ENCODE measurements at regions not wholly inside any gene's neighbourhood (a gene's known extent, or its start where the extent isn't known, plus 50 kb on each side); places are given as distances from the start of the nearest gene placed in this dataset.

DNA sequence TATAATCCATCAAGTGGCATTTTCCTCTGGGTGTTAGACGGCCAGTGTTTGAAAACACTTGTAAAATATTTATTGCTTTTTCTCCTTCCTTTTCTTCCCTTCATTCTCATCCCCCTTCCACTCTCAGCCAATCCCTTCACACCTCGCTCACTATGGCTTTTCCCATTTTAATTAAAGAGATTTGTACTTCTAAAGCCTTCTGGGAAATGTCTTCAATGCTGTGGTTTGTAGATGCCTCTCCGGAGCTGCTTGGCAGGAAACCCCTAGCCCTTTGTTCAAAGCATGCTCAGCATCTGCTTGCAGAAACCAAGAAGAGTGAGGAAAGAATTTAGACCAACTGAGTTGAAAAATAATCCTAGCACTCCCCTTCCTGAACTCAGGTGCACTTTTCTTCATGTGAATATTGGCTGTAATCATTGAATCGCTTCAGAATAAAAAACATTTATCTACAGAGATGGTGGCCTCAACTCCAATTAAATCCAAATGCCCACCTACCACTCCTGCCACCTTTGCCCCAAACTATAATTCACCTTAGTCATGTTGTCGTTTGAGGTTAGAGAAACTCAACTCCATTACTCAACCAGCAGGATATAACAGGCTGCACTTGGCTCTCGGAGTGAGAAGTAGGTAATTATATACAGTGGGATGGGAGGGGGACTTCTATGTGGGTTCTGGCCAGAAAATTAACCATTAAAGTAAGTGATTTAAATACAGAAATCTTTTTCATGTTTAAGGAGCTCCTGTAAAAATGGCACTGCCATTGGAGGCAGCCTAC is 659.4 kb upstream of the CAMK1G start:
- H3K36me3 ChIP-seq (replicated peaks) = no peaks in the 10 kb centered on the region
- no peaks in the 10 kb centered on the region for H3K4me1 ChIP-seq
- H3K27me3 ChIP-seq (ENCODE audit: low read depth) = no peaks in the 10 kb centered on the region
- no peak for DNase-seq (ENCODE audit: low spot score in 2 of 2)
- in situ Hi-C loops (cut with MboI; ENCODE audit: low sequenced_read_pairs) = no loop called here
- H3K9me3 ChIP-seq = no peaks in the 10 kb centered on the region
- H3K4me3 ChIP-seq = no peak overlapping the region

DNA sequence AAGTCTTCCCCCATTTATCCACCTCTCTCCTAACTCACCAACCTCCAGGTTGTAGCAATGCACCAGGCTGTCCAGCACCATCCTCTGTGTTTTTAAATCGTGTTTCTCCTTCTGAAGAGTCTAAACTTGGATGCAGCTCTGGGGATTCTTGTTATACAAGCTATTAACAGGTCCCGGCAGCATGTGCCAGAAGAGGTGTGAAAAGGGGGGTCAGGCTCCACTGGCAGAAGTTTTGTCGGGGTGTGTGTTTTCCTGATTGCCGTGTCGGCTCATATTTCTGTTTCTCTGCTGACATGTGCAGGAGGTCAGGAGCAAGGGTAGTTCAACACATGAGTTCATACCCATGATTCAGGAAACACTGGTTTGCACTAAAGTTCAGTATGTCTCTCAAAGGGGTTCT is 658.6 kb upstream of the CAMK1G start:
- Histone ChIP-seq H3K9me3 (no peaks in the 10 kb centered on the region), H3K27me3 (ENCODE audit: low read depth) (no peaks in the 10 kb centered on the region), H3K36me3 (replicated peaks) (no peaks in the 10 kb centered on the region), H3K4me3 (no peak overlapping the region), H3K4me1 (no peaks in the 10 kb centered on the region)
- in situ Hi-C loops (cut with MboI; ENCODE audit: low sequenced_read_pairs) = no loop called here
- DNase-seq (ENCODE audit: low spot score in 2 of 2) = no peak

GRCh38 chr1:208928349-208929010 is 655.0 kb upstream of the CAMK1G start:
- H3K4me1 ChIP-seq = no peaks in the 10 kb centered on the region
- DNase-seq (ENCODE audit: low spot score in 2 of 2) = no peak

DNA sequence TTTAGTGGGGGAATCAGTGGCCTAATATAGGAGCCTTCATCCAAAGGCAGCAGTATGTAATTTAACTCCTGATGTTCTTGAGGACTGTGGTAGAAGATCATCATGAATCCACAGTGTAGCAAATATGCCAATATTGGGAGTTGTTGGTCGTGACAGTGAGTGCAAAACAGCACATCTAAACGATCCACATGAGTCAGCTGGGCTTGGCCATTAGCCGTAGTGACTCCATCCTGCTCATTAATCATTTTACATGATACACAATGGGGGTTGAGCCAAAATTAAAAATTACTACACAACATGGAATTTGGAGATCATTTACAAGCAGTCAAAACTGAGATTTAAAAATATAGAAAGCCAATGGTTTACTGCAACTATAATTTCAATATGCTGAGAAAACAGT is 653.9 kb upstream of the CAMK1G start:
- DNase-seq (ENCODE audit: low spot score in 2 of 2) = no peak
- Histone ChIP-seq H3K9me3 (no peaks in the 10 kb centered on the region), H3K27me3 (ENCODE audit: low read depth) (no peaks in the 10 kb centered on the region), H3K4me1 (no peaks in the 10 kb centered on the region), H3K36me3 (replicated peaks) (no peaks in the 10 kb centered on the region), H3K4me3 (no peak overlapping the region)
- in situ Hi-C loops (cut with MboI; ENCODE audit: low sequenced_read_pairs) = no loop called here

More at GRCh38 chr1:208928349-208929010, 655.0 kb upstream of the CAMK1G start:
- H3K36me3 ChIP-seq (replicated peaks) = no peaks in the 10 kb centered on the region
- H3K4me3 ChIP-seq = no peak overlapping the region
- in situ Hi-C loops (cut with MboI; ENCODE audit: low sequenced_read_pairs) = no loop called here
- no peaks in the 10 kb centered on the region for H3K27me3 ChIP-seq (ENCODE audit: low read depth)
- H3K9me3 ChIP-seq = no peaks in the 10 kb centered on the region

- Histone ChIP-seq H3K4me1 (no peaks in the 10 kb centered on the region), H3K4me3 (no peak overlapping the region), H3K9me3 (no peaks in the 10 kb centered on the region), H3K27me3 (ENCODE audit: low read depth) (no peaks in the 10 kb centered on the region), H3K36me3 (replicated peaks) (no peaks in the 10 kb centered on the region)
- DNase-seq (ENCODE audit: low spot score in 2 of 2) = no peak
- in situ Hi-C loops (cut with MboI; ENCODE audit: low sequenced_read_pairs) = no loop called here
Observed at GRCh38 chr1:208931936-208932335, 651.6 kb upstream of the CAMK1G start.

GRCh38 chr1:208933984-208934525 is 649.5 kb upstream of the CAMK1G start:
- H3K4me1 ChIP-seq = no peaks in the 10 kb centered on the region
- in situ Hi-C loops (cut with MboI; ENCODE audit: low sequenced_read_pairs) = no loop called here
- no peaks in the 10 kb centered on the region for H3K9me3 ChIP-seq
- H3K36me3 ChIP-seq (replicated peaks) = no peaks in the 10 kb centered on the region
- DNase-seq (ENCODE audit: low spot score in 2 of 2) = no peak
- H3K27me3 ChIP-seq (ENCODE audit: low read depth) = no peaks in the 10 kb centered on the region
- no peak overlapping the region for H3K4me3 ChIP-seq

GRCh38 chr1:208934933-208935332 is 648.6 kb upstream of the CAMK1G start:
- Histone ChIP-seq H3K27me3 (ENCODE audit: low read depth) (no peaks in the 10 kb centered on the region), H3K36me3 (replicated peaks) (no peaks in the 10 kb centered on the region), H3K4me3 (no peak overlapping the region), H3K9me3 (no peaks in the 10 kb centered on the region), H3K4me1 (no peaks in the 10 kb centered on the region)
- no peak for DNase-seq (ENCODE audit: low spot score in 2 of 2)
- in situ Hi-C loops (cut with MboI; ENCODE audit: low sequenced_read_pairs) = no loop called here

DNA sequence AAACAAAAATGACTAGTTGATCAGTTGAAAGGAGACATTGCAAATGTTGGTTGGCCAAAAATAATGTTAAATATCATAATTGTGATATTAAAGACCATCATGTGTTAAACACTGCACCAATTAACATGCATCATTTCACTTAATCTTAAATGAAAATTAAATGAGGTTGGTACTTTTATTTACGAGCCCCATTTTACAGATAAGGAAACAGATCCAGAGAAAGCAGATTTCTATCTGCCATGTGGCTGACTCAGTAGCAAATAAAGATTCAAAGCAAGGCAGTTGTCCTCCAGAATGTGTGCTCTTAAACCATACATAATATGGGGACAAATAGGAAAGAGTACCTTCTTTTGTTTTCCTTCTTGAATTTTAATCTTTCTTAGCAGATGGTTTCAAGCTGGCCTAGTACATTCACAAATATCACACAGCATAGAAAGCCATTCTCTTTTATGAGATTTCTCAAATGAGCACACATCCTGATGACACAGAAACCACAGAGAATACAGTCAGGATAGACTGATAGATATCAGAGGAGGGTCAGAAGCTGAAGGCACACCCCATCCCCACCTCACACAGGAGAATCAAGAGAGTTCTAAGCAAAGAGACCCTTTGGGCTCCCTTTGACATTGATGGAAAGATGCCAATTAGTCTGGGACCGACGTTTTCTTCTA is 647.9 kb upstream of the CAMK1G start:
- Histone ChIP-seq H3K4me1 (no peaks in the 10 kb centered on the region), H3K36me3 (replicated peaks) (no peaks in the 10 kb centered on the region), H3K4me3 (no peak overlapping the region), H3K9me3 (no peaks in the 10 kb centered on the region), H3K27me3 (ENCODE audit: low read depth) (no peaks in the 10 kb centered on the region)
- DNase-seq (ENCODE audit: low spot score in 2 of 2) = no peak
- in situ Hi-C loops (cut with MboI; ENCODE audit: low sequenced_read_pairs) = no loop called here

GRCh38 chr1:208939537-208940085 is 643.9 kb upstream of the CAMK1G start:
- DNase-seq (ENCODE audit: low spot score in 2 of 2) = no peak
- Histone ChIP-seq H3K9me3 (no peaks in the 10 kb centered on the region), H3K4me1 (no peaks in the 10 kb centered on the region), H3K4me3 (no peak overlapping the region), H3K27me3 (ENCODE audit: low read depth) (no peaks in the 10 kb centered on the region), H3K36me3 (replicated peaks) (no peaks in the 10 kb centered on the region)
- in situ Hi-C loops (cut with MboI; ENCODE audit: low sequenced_read_pairs) = no loop called here

- no peak for DNase-seq (ENCODE audit: low spot score in 2 of 2)
- no peaks in the 10 kb centered on the region for H3K9me3 ChIP-seq
- no peaks in the 10 kb centered on the region for H3K4me1 ChIP-seq
- in situ Hi-C loops (cut with MboI; ENCODE audit: low sequenced_read_pairs) = no loop called here
- no peak overlapping the region for H3K4me3 ChIP-seq
- H3K36me3 ChIP-seq (replicated peaks) = no peaks in the 10 kb centered on the region
- no peaks in the 10 kb centered on the region for H3K27me3 ChIP-seq (ENCODE audit: low read depth)
Observed at GRCh38 chr1:208942394-208943130, 641.0 kb upstream of the CAMK1G start.

DNA sequence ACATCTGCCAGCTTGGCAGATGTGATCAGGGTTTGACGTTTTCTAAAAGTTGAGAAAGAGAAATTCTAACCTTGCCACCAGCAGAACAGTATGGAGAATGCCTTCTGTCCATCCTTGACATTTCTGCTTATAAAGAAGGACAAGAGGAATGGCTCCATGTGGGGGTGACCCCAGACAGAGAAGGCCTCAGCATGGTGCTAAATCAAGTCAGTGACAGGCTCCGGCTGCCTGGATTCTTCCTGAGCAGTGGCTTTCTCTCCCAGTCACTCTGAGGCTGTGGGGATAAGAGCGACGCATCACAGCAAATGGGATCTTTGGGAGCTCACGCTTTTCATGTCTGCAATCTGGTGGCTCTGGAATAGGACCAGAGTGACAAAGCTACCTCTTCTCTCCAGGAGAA is 640.2 kb upstream of the CAMK1G start:
- Histone ChIP-seq H3K4me3 (no peak overlapping the region), H3K36me3 (replicated peaks) (no peaks in the 10 kb centered on the region), H3K27me3 (ENCODE audit: low read depth) (no peaks in the 10 kb centered on the region), H3K9me3 (no peaks in the 10 kb centered on the region), H3K4me1 (no peaks in the 10 kb centered on the region)
- in situ Hi-C loops (cut with MboI; ENCODE audit: low sequenced_read_pairs) = no loop called here
- no peak for DNase-seq (ENCODE audit: low spot score in 2 of 2)

GRCh38 chr1:208944981-208945451 is 638.5 kb upstream of the CAMK1G start:
- in situ Hi-C loops (cut with MboI; ENCODE audit: low sequenced_read_pairs) = no loop called here
- H3K4me3 ChIP-seq = no peak overlapping the region
- H3K9me3 ChIP-seq = no peaks in the 10 kb centered on the region
- H3K4me1 ChIP-seq = no peaks in the 10 kb centered on the region
- DNase-seq (ENCODE audit: low spot score in 2 of 2) = no peak
- H3K36me3 ChIP-seq (replicated peaks) = no peaks in the 10 kb centered on the region
- H3K27me3 ChIP-seq (ENCODE audit: low read depth) = no peaks in the 10 kb centered on the region

DNA sequence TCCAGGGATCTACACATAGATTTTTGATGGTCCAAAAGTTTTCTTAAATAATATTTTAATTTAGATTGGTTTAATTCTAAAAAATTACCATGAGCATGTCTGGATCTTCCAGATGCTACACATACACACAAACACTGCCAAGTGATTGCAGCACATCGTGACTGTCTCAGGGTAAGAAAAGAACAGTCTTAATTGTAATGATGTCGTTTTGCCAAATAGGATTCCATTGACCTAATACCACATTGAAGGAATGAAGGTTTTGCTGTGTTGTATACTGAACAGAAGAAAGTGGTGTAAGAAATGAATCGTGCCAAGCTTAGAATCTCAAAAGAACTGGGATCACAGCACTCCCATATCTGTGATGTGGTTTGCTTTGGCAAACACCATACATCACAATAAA is 633.3 kb upstream of the CAMK1G start:
- Histone ChIP-seq H3K4me3 (no peak overlapping the region), H3K36me3 (replicated peaks) (no peaks in the 10 kb centered on the region), H3K4me1 (no peaks in the 10 kb centered on the region), H3K9me3 (no peaks in the 10 kb centered on the region), H3K27me3 (ENCODE audit: low read depth) (no peaks in the 10 kb centered on the region)
- DNase-seq (ENCODE audit: low spot score in 2 of 2) = no peak
- in situ Hi-C loops (cut with MboI; ENCODE audit: low sequenced_read_pairs) = no loop called here
